ENCODE measurements at regions not wholly inside any gene's neighbourhood (a gene's known extent, or its start where the extent isn't known, plus 50 kb on each side); places are given as distances from the start of the nearest gene placed in this dataset.

GRCh38 chr1:209364716-209365115, 218.8 kb upstream of the CAMK1G start:
- peak; percentile 52 for DNase-seq

- peak; percentile 98 for DNase-seq
Observed at GRCh38 chr1:209367061-209367772, 216.3 kb upstream of the CAMK1G start.

GRCh38 chr1:209368864-209369598, 214.5 kb upstream of the CAMK1G start:
- DNase-seq: peak; percentile 99

GRCh38 chr1:209370241-209370995, 213.1 kb upstream of the CAMK1G start:
- DNase-seq: no peak

GRCh38 chr1:209375097-209375496, 208.4 kb upstream of the CAMK1G start:
- no peak for DNase-seq

- DNase-seq: peak; percentile 76
Observed at GRCh38 chr1:209375671-209376365, 207.7 kb upstream of the CAMK1G start.

- DNase-seq: no peak
Observed at GRCh38 chr1:209376774-209377173, 206.7 kb upstream of the CAMK1G start.

- no peak for DNase-seq
Observed at GRCh38 chr1:209377995-209378394, 205.5 kb upstream of the CAMK1G start.

GRCh38 chr1:209379280-209379679, 204.2 kb upstream of the CAMK1G start:
- no peak for DNase-seq

- no peak for DNase-seq
Observed at GRCh38 chr1:209380420-209380819, 203.1 kb upstream of the CAMK1G start.

- no peak for DNase-seq
Observed at GRCh38 chr1:209382231-209383100, 201.0 kb upstream of the CAMK1G start.

- no peak for DNase-seq
Observed at GRCh38 chr1:209383422-209383821, 200.1 kb upstream of the CAMK1G start.

GRCh38 chr1:209383907-209384709, 199.4 kb upstream of the CAMK1G start:
- no peak for DNase-seq

GRCh38 chr1:209384710-209385550, 198.6 kb upstream of the CAMK1G start:
- no peak for DNase-seq

GRCh38 chr1:209386156-209386555, 197.4 kb upstream of the CAMK1G start:
- no peak for DNase-seq

GRCh38 chr1:209387271-209387968, 196.1 kb upstream of the CAMK1G start:
- no peak for DNase-seq

GRCh38 chr1:209387969-209388329, 195.6 kb upstream of the CAMK1G start:
- DNase-seq: peak; percentile 86

GRCh38 chr1:209388358-209388757, 195.2 kb upstream of the CAMK1G start:
- no peak for DNase-seq

GRCh38 chr1:209389258-209389657, 194.3 kb upstream of the CAMK1G start:
- peak; percentile 97 for DNase-seq

GRCh38 chr1:209389975-209390374, 193.5 kb upstream of the CAMK1G start:
- DNase-seq: no peak
